WTC11 (cell line): ENCODE measurements at regions not wholly inside any gene's neighbourhood (a gene's known extent, or its start where the extent isn't known, plus 50 kb on each side); places are given as distances from the start of the nearest gene placed in this dataset.

Experiments
- ATAC-seq: fragments of 200-7000 bp; cut with Tn5 transposase; 2 replicates; pipeline ENCODE4 v1.10.0; 2021; ENCODE audit warnings: mild to moderate bottlenecking, moderate library complexity
- CTCF ChIA-PET: fragments of 300-600 bp; sonication (Branson Sonifier 250); formaldehyde crosslinking; loops from one replicate; lab custom pipeline; 2021; ENCODE audit warnings: antibody characterized with exemption; lab: Charles Lee
- POLR2A ChIA-PET: fragments of 350-600 bp; sonication (Branson Sonifier 250); formaldehyde crosslinking; loops from one replicate; lab custom pipeline; 2021; ENCODE audit warnings: antibody characterized with exemption; lab: Charles Lee
- DNase-seq: peaks from one replicate; pipeline ENCODE4 v3.0.0; 2021; ENCODE audit warnings: low spot score
- H3K27ac Mint-ChIP-seq: 2 replicates; pipeline ENCODE4 v1.8.0; 2021; ENCODE audit warnings: mixed read lengths
- H3K27me3 Mint-ChIP-seq: 2 replicates; pipeline ENCODE4 v1.8.0; 2021; ENCODE audit warnings: low read depth, mild to moderate bottlenecking, moderate library complexity, mixed read lengths
- H3K36me3 Mint-ChIP-seq: 2 replicates; pipeline ENCODE4 v1.8.0; 2021; ENCODE audit warnings: mixed read lengths
- H3K4me1 Mint-ChIP-seq: 2 replicates; pipeline ENCODE4 v1.8.0; 2022; ENCODE audit warnings: mixed read lengths
- H3K4me3 Mint-ChIP-seq: 2 replicates; pipeline ENCODE4 v1.8.0; 2021; ENCODE audit warnings: mild to moderate bottlenecking, moderate library complexity, mixed read lengths
- H3K9me3 Mint-ChIP-seq: 2 replicates; pipeline ENCODE4 v1.8.0; 2021; ENCODE audit warnings: mixed read lengths
- ATF3 ChIP-seq: sonication (generic); formaldehyde crosslinking; conservative IDR thresholded peaks from 2 replicates; pipeline ENCODE4 v1.8.1; 2022; ENCODE audit warnings: mild to moderate bottlenecking, missing genetic modification reagents
- ELF4 ChIP-seq: sonication (generic); formaldehyde crosslinking; IDR thresholded peaks from 2 replicates; pipeline ENCODE4 v1.8.1; 2022; ENCODE audit warnings: low read depth, mild to moderate bottlenecking, moderate library complexity, missing genetic modification reagents
- ESRRA ChIP-seq: sonication (generic); formaldehyde crosslinking; IDR thresholded peaks from 2 replicates; pipeline ENCODE4 v1.8.1; 2022; ENCODE audit warnings: mild to moderate bottlenecking, missing genetic modification reagents, borderline replicate concordance
- FOXK1 ChIP-seq: sonication (generic); formaldehyde crosslinking; IDR thresholded peaks from 2 replicates; pipeline ENCODE4 v1.8.0; 2022; ENCODE audit warnings: mild to moderate bottlenecking, moderate library complexity, missing genetic modification reagents
- KAT7 ChIP-seq: sonication (generic); formaldehyde crosslinking; IDR thresholded peaks from 2 replicates; pipeline ENCODE4 v1.8.1; 2023; ENCODE audit warnings: missing genetic modification reagents, mild to moderate bottlenecking, borderline replicate concordance
- MAX ChIP-seq: sonication (generic); formaldehyde crosslinking; IDR thresholded peaks from 2 replicates; pipeline ENCODE4 v1.8.0; 2022; ENCODE audit warnings: mild to moderate bottlenecking, missing genetic modification reagents
- MXD4 ChIP-seq: fragments of 250-450 bp; sonication (Bioruptor Pico); IDR thresholded peaks from 2 replicates; pipeline ENCODE4 v1.8.0; 2021; ENCODE audit warnings: mild to moderate bottlenecking, moderate library complexity, borderline replicate concordance
- NR1H2 ChIP-seq: sonication (generic); formaldehyde crosslinking; IDR thresholded peaks from 2 replicates; pipeline ENCODE4 v1.9.0; 2021; ENCODE audit warnings: mild to moderate bottlenecking, moderate library complexity, missing genetic modification reagents
- RELA ChIP-seq: sonication (generic); formaldehyde crosslinking; IDR thresholded peaks from 2 replicates; pipeline ENCODE4 v1.8.1; 2022; ENCODE audit warnings: missing genetic modification reagents, mild to moderate bottlenecking, borderline replicate concordance
- SMAD3 ChIP-seq: sonication (generic); formaldehyde crosslinking; IDR thresholded peaks from 2 replicates; pipeline ENCODE4 v1.8.0; 2022; ENCODE audit warnings: missing genetic modification reagents, mild to moderate bottlenecking, borderline replicate concordance
- SMAD4 ChIP-seq: sonication (generic); formaldehyde crosslinking; IDR thresholded peaks from 2 replicates; pipeline ENCODE4 v1.8.0; 2022; ENCODE audit warnings: mild to moderate bottlenecking, missing genetic modification reagents
- STAT6 ChIP-seq: sonication (generic); formaldehyde crosslinking; conservative IDR thresholded peaks from 2 replicates; pipeline ENCODE4 v1.8.1; 2023; ENCODE audit warnings: mild to moderate bottlenecking, low read depth, missing genetic modification reagents, moderate library complexity
- TCF7 ChIP-seq: sonication (generic); formaldehyde crosslinking; IDR thresholded peaks from 2 replicates; pipeline ENCODE4 v1.8.0; 2022; ENCODE audit warnings: mild to moderate bottlenecking, low read depth, missing genetic modification reagents, moderate library complexity
- TEAD4 ChIP-seq: sonication (generic); formaldehyde crosslinking; IDR thresholded peaks from 2 replicates; pipeline ENCODE4 v1.8.0; 2022; ENCODE audit warnings: mild to moderate bottlenecking, missing genetic modification reagents
- ZBTB21 ChIP-seq: sonication (generic); formaldehyde crosslinking; IDR thresholded peaks from 2 replicates; pipeline ENCODE4 v1.8.1; 2023; ENCODE audit warnings: mild to moderate bottlenecking, missing genetic modification reagents, borderline replicate concordance
- ZNF232 ChIP-seq: sonication (generic); formaldehyde crosslinking; IDR thresholded peaks from 2 replicates; pipeline ENCODE4 v1.8.0; 2022; ENCODE audit warnings: mild to moderate bottlenecking, missing genetic modification reagents
- ZNF416 ChIP-seq: fragments of 250-450 bp; sonication (Bioruptor Pico); IDR thresholded peaks from 2 replicates; pipeline ENCODE4 v1.9.0; 2021; ENCODE audit warnings: mild to moderate bottlenecking, inconsistent platforms
- ZNF671 ChIP-seq: fragments of 250-450 bp; sonication (Bioruptor Pico); IDR thresholded peaks from 2 replicates; pipeline ENCODE4 v1.8.0; 2021; ENCODE audit warnings: mild to moderate bottlenecking
- TF ChIP-seq, protein P1 (sequence below): fragments of 250-450 bp; sonication (Bioruptor Pico); IDR thresholded peaks from 2 replicates; pipeline ENCODE4 v1.9.0; 2021; ENCODE audit warnings: moderate library complexity, mild to moderate bottlenecking, inconsistent platforms, borderline replicate concordance
- TF ChIP-seq, protein P2 (sequence below): sonication (generic); formaldehyde crosslinking; IDR thresholded peaks from 2 replicates; pipeline ENCODE4 v1.8.1; 2022; ENCODE audit warnings: low read depth, missing genetic modification reagents, borderline replicate concordance
- TF ChIP-seq, protein P3 (sequence below): sonication (generic); formaldehyde crosslinking; IDR thresholded peaks from 2 replicates; pipeline ENCODE4 v1.8.0; 2022; ENCODE audit warnings: missing genetic modification reagents

GRCh38 chr1:112067989-112068388 is 78.5 kb upstream of the KCND3 start (continued):
- TF ChIP-seq STAT6 (CRISPR knock-in tag), result no peak
- no peak for TF ChIP-seq MXD4 (CRISPR knock-in tag)
- TF ChIP-seq TCF7 (CRISPR knock-in tag), result no peak
- no peak for TF ChIP-seq ZBTB21 (CRISPR knock-in tag)
- TF ChIP-seq, protein P1, sequence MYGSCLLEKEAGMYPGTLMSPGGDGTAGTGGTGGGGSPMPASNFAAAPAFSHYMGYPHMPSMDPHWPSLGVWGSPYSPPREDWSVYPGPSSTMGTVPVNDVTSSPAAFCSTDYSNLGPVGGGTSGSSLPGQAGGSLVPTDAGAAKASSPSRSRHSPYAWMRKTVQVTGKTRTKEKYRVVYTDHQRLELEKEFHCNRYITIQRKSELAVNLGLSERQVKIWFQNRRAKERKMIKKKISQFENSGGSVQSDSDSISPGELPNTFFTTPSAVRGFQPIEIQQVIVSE (CRISPR knock-in tag), result no peak

- Mint-ChIP-seq H3K27me3 (peaks cover 3% of the 10 kb centered on the region; the same call in 1 of the 2 replicates), H3K36me3 (peaks cover 32% of the 10 kb centered on the region), H3K4me3 (no peak overlapping the region), H3K27ac (no peak overlapping the region), H3K4me1 (0 out of 2 replicates have a peak, but pooled peaks cover under 1% of the 10 kb centered on the region), H3K9me3 (peaks cover 56% of the 10 kb centered on the region)
- ATAC-seq (no peak), DNase-seq (no peak)
- ChIA-PET POLR2A (no interaction called here), CTCF (no interaction called here)
- TF ChIP-seq NR1H2 (CRISPR knock-in tag) (no peak), SMAD4 (CRISPR knock-in tag) (no peak), FOXK1 (CRISPR knock-in tag) (no peak), ATF3 (CRISPR knock-in tag) (no peak), SMAD3 (CRISPR knock-in tag) (no peak), ZBTB21 (CRISPR knock-in tag) (no peak)
Observed at GRCh38 chr1:112070677-112071076, 81.2 kb upstream of the KCND3 start.

GRCh38 chr1:112074711-112075110 is 85.2 kb upstream of the KCND3 start:
- Mint-ChIP-seq H3K27me3 (peaks cover 3% of the 10 kb centered on the region; the same call in 1 of the 2 replicates), H3K9me3 (peaks cover 70% of the 10 kb centered on the region), H3K4me1 (no peaks in the 10 kb centered on the region), H3K4me3 (no peak overlapping the region), H3K27ac (no peak overlapping the region), H3K36me3 (peaks cover 32% of the 10 kb centered on the region)
- DNase-seq, result no peak
- ChIA-PET POLR2A (no interaction called here), CTCF (no interaction called here)
- ATAC-seq, result no peak
- no peak for TF ChIP-seq ZNF232
- no peak for TF ChIP-seq ESRRA (CRISPR knock-in tag)
- TF ChIP-seq TEAD4 (CRISPR knock-in tag), result no peak
- TF ChIP-seq RELA (CRISPR knock-in tag), result no peak
- no peak for TF ChIP-seq ZNF416 (CRISPR knock-in tag)
- no peak for TF ChIP-seq ELF4 (CRISPR knock-in tag)
- TF ChIP-seq KAT7 (CRISPR knock-in tag), result no peak
- TF ChIP-seq ZNF671, result no peak
- TF ChIP-seq, protein P2, sequence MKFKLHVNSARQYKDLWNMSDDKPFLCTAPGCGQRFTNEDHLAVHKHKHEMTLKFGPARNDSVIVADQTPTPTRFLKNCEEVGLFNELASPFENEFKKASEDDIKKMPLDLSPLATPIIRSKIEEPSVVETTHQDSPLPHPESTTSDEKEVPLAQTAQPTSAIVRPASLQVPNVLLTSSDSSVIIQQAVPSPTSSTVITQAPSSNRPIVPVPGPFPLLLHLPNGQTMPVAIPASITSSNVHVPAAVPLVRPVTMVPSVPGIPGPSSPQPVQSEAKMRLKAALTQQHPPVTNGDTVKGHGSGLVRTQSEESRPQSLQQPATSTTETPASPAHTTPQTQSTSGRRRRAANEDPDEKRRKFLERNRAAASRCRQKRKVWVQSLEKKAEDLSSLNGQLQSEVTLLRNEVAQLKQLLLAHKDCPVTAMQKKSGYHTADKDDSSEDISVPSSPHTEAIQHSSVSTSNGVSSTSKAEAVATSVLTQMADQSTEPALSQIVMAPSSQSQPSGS (CRISPR knock-in tag), result no peak
- TF ChIP-seq MAX (CRISPR knock-in tag), result no peak
- TF ChIP-seq, protein P3, sequence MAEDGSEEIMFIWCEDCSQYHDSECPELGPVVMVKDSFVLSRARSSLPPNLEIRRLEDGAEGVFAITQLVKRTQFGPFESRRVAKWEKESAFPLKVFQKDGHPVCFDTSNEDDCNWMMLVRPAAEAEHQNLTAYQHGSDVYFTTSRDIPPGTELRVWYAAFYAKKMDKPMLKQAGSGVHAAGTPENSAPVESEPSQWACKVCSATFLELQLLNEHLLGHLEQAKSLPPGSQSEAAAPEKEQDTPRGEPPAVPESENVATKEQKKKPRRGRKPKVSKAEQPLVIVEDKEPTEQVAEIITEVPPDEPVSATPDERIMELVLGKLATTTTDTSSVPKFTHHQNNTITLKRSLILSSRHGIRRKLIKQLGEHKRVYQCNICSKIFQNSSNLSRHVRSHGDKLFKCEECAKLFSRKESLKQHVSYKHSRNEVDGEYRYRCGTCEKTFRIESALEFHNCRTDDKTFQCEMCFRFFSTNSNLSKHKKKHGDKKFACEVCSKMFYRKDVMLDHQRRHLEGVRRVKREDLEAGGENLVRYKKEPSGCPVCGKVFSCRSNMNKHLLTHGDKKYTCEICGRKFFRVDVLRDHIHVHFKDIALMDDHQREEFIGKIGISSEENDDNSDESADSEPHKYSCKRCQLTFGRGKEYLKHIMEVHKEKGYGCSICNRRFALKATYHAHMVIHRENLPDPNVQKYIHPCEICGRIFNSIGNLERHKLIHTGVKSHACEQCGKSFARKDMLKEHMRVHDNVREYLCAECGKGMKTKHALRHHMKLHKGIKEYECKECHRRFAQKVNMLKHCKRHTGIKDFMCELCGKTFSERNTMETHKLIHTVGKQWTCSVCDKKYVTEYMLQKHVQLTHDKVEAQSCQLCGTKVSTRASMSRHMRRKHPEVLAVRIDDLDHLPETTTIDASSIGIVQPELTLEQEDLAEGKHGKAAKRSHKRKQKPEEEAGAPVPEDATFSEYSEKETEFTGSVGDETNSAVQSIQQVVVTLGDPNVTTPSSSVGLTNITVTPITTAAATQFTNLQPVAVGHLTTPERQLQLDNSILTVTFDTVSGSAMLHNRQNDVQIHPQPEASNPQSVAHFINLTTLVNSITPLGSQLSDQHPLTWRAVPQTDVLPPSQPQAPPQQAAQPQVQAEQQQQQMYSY, result no peak
